Fibroblast of lung (primary cell): ENCODE measurements at regions not wholly inside any gene's neighbourhood (a gene's known extent, or its start where the extent isn't known, plus 50 kb on each side); places are given as distances from the start of the nearest gene placed in this dataset.

Experiments
- EZH2 ChIP-seq: IDR thresholded peaks from 2 replicates; pipeline ENCODE4 v1.5.1; 2012; ENCODE audit warnings: low read length, control low read depth, mild to moderate bottlenecking; ENCODE audit errors: missing control alignments
- TF ChIP-seq, protein P1 (sequence below), 2 donors: IDR thresholded peaks in 1 of 2; conservative IDR thresholded peaks in 1 of 2; 1 replicate in 1 of 2; 2 replicates in 1 of 2; pipeline ENCODE4 v1.5.1; 2011 to 2012; ENCODE audit warnings: low read length in 2 of 2, control low read depth in 1 of 2, inconsistent platforms in 1 of 2, low read depth in 1 of 2, mild to moderate bottlenecking in 1 of 2

DNA sequence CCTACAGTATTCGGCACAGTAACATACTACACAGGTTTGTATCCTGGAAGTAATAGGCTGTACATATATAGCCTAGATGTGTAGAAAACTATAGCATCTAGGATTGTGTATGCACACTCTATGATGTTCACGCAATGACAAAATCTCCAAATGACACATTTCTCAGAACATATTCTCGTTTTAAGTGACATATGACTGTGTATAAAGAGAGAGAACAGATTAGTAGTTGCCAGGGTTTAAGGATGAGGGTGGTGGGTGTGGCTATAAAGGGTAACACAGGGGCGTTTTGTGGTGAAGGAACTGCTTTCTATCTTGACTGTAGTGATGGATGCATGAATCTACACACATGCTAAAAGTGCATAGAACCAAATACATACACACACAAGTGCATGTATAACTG, 101.2 kb downstream of the ARL4A start:
- no peak for TF ChIP-seq EZH2
- TF ChIP-seq, protein P1, sequence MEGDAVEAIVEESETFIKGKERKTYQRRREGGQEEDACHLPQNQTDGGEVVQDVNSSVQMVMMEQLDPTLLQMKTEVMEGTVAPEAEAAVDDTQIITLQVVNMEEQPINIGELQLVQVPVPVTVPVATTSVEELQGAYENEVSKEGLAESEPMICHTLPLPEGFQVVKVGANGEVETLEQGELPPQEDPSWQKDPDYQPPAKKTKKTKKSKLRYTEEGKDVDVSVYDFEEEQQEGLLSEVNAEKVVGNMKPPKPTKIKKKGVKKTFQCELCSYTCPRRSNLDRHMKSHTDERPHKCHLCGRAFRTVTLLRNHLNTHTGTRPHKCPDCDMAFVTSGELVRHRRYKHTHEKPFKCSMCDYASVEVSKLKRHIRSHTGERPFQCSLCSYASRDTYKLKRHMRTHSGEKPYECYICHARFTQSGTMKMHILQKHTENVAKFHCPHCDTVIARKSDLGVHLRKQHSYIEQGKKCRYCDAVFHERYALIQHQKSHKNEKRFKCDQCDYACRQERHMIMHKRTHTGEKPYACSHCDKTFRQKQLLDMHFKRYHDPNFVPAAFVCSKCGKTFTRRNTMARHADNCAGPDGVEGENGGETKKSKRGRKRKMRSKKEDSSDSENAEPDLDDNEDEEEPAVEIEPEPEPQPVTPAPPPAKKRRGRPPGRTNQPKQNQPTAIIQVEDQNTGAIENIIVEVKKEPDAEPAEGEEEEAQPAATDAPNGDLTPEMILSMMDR (conservative IDR thresholded peaks at IDR 0.05 in 1 of 2, IDR thresholded peaks at IDR 0.05 in 1 of 2; ENCODE audit: low read depth in 1 of 2, low read length in 2 of 2): no peak
